SJCRH30 (cell line): ENCODE measurements at regions not wholly inside any gene's neighbourhood (a gene's known extent, or its start where the extent isn't known, plus 50 kb on each side); places are given as distances from the start of the nearest gene placed in this dataset.

ENCODE experiments used
- DNase-seq, 2 experiments: peaks; one replicate each; pipeline ENCODE4 v3.0.0-alpha.2; 2015 to 2020
- H3K27ac ChIP-seq: fragments of 250-450 bp; sonication (Bioruptor Pico); 2 replicates; pipeline ENCODE4 v1.5.1; 2020; ENCODE audit warnings: mild to moderate bottlenecking, moderate library complexity
- H3K27me3 ChIP-seq: fragments of 250-450 bp; sonication (Bioruptor Pico); 2 replicates; pipeline ENCODE4 v1.5.1; 2020; ENCODE audit warnings: mild to moderate bottlenecking, moderate library complexity
- H3K36me3 ChIP-seq: fragments of 250-450 bp; sonication (Bioruptor Pico); 2 replicates; pipeline ENCODE4 v1.5.1; 2020; ENCODE audit warnings: mild to moderate bottlenecking, moderate library complexity
- H3K4me1 ChIP-seq: fragments of 250-450 bp; sonication (Bioruptor Pico); 2 replicates; pipeline ENCODE4 v1.5.1; 2020; ENCODE audit warnings: mild to moderate bottlenecking, moderate library complexity
- H3K4me3 ChIP-seq: fragments of 250-450 bp; sonication (Bioruptor Pico); 2 replicates; pipeline ENCODE4 v1.5.1; 2020; ENCODE audit warnings: mild to moderate bottlenecking, moderate library complexity
- H3K9me3 ChIP-seq: fragments of 250-450 bp; sonication (Bioruptor Pico); replicated peaks from 2 replicates; pipeline ENCODE4 v1.5.1; 2020; ENCODE audit warnings: mild to moderate bottlenecking, moderate library complexity

DNA sequence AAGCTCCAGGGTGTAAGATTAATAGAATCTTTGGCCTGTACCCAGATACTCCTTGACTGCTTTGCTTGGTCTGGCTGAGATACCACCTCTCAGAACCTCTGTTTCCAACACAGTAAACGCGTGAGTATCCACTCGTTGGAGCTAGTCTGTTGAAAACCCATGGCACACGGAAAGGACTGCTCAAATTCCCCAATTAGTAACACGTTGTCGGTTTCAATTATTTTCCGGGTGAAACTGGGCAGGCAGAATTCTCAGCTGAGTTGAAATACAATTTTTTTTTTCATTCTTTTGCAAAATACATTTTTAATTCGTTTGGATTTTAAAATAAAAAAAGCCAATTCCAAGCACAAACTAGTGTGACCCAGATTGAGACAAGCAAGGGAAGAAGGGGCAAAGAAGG, 120.5 kb downstream of the MAF start:
- DNase-seq: no peak
- Histone ChIP-seq H3K27ac (no peak overlapping the region), H3K4me1 (no peaks in the 10 kb centered on the region), H3K4me3 (no peak overlapping the region), H3K27me3 (no peaks in the 10 kb centered on the region), H3K9me3 (no peaks in the 10 kb centered on the region), H3K36me3 (no peaks in the 10 kb centered on the region)

DNA sequence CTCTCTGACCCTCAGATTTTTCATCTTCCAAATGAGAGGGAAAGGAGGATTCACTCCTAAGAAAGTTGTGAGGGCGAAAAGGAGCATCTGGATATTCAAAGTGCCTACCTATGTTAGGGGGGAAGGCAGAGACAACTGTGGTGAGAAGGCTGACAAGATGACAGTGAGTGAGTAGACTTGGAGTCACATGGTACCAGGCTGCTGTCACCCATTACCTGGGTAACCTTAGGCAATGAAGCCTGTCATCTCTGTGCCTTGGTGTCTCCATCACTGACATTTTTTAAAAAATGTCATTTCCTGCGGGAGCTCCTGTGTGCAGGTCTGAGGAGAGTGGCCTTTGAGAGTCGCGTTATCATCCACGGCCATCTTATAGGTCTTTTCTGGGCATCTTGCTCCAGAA, 124.0 kb downstream of the MAF start:
- DNase-seq: no peak
- Histone ChIP-seq H3K4me1 (no peaks in the 10 kb centered on the region), H3K27me3 (no peaks in the 10 kb centered on the region), H3K36me3 (no peaks in the 10 kb centered on the region), H3K9me3 (no peaks in the 10 kb centered on the region), H3K27ac (no peak overlapping the region), H3K4me3 (no peak overlapping the region)

DNA sequence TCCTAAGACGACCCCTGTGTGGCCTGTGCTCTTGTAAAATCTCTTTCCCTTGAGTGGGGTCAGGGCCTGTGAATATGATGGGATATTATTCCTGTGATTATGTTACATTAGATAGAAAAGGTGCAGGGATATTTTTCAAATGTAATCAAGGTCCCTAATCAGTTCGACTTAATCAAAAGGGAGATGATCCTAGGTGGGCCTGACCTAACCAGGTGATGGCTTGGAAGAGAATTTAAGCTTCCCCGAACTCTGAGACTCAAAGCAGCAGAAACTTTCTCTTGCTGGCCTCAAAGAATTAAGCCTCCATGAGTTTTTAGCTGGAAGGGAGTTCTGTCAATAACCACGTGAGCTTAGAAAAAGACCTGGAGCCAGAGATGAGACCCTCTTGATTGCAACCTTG, 124.7 kb downstream of the MAF start:
- Histone ChIP-seq H3K9me3 (no peaks in the 10 kb centered on the region), H3K27me3 (no peaks in the 10 kb centered on the region), H3K4me1 (no peaks in the 10 kb centered on the region), H3K4me3 (no peak overlapping the region), H3K27ac (no peak overlapping the region), H3K36me3 (no peaks in the 10 kb centered on the region)
- no peak for DNase-seq

DNA sequence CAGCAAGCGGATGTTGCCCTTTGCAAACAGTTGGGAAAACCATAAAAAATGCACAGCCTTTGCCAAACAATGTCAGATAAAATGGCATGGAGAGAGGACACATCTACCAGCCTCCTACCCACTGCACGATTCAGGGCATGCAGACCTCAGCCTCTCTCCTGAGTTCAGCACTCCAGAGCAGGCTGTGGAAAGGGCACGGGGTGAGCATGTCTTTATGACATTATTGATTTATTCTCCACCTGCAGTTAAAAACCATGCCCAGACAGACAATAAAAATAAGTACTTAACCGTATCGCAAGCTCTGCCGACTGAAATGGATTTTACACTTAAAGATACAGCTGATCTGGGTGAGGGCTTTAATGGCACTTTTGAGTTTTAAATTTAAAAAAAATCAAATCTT, 127.1 kb downstream of the MAF start:
- Histone ChIP-seq H3K36me3 (no peaks in the 10 kb centered on the region), H3K4me3 (no peak overlapping the region), H3K4me1 (no peaks in the 10 kb centered on the region), H3K27ac (no peak overlapping the region), H3K27me3 (no peaks in the 10 kb centered on the region), H3K9me3 (no peaks in the 10 kb centered on the region)
- no peak for DNase-seq

DNA sequence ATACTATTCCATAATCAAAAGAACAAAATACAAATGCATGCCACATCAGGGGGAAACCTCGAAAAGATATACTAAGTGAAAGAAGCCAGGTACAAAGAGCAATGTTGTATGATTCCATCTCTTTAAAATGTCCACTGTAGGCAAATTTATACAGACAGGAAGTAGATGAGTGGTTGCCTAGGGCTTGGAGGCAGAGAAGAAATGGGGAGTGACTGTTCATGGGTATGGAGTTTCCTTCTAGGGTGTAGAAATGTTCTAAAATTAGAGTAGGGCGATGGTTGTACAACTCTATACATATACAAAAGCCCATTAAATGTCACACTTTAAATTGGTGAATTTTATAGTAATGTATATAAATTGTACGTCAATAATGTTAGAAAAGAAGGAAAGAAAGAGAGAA, 128.1 kb downstream of the MAF start:
- no peak for DNase-seq
- Histone ChIP-seq H3K9me3 (no peaks in the 10 kb centered on the region), H3K36me3 (no peaks in the 10 kb centered on the region), H3K27ac (no peak overlapping the region), H3K27me3 (no peaks in the 10 kb centered on the region), H3K4me3 (no peak overlapping the region), H3K4me1 (no peaks in the 10 kb centered on the region)

DNA sequence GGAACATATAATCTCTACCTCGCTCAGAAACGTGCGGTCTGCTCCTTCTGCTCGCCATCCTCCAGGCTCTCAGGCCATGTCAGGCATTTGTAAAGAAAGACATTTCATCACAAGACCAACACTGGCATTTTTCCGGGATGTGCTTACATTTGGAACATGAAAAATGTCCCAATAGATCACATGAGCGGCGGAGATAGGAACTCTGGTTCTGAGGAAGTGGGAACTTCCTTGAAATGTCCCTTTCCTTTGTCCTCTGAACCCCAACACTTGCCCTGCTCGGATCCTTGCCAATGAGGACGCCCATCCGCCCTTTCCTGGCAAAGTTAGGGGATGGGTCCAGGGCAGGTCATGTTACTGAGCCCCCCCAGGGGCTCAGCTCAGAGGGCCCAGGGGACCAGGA, 130.5 kb downstream of the MAF start:
- no peak overlapping the region for H3K4me3 ChIP-seq
- no peaks in the 10 kb centered on the region for H3K9me3 ChIP-seq
- no peaks in the 10 kb centered on the region for H3K27me3 ChIP-seq
- DNase-seq: no peak
- no peaks in the 10 kb centered on the region for H3K4me1 ChIP-seq
- no peaks in the 10 kb centered on the region for H3K36me3 ChIP-seq
- no peak overlapping the region for H3K27ac ChIP-seq

DNA sequence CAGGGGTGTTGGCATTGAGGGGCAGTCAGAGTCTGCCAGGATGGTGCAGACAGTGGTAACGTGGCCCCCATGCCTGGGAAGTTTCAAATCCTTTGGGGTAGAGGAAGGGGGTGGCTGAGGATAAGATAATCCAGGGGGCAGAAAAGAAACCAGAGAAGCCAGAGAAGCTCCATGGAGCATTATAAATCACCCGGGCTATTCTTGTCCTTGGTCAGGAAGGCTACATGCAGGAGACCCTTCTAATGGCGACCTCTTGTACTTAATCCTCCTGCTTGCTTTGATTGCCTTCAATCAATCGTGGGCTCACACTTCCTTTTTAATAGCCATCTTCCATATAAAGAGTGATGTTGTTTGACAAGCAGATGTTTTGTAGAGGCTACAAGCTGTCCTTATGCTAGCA, 131.9 kb downstream of the MAF start:
- no peak for DNase-seq
- no peaks in the 10 kb centered on the region for H3K27me3 ChIP-seq
- no peaks in the 10 kb centered on the region for H3K9me3 ChIP-seq
- H3K4me3 ChIP-seq: no peak overlapping the region
- H3K4me1 ChIP-seq: no peaks in the 10 kb centered on the region
- no peaks in the 10 kb centered on the region for H3K36me3 ChIP-seq
- no peak overlapping the region for H3K27ac ChIP-seq

DNA sequence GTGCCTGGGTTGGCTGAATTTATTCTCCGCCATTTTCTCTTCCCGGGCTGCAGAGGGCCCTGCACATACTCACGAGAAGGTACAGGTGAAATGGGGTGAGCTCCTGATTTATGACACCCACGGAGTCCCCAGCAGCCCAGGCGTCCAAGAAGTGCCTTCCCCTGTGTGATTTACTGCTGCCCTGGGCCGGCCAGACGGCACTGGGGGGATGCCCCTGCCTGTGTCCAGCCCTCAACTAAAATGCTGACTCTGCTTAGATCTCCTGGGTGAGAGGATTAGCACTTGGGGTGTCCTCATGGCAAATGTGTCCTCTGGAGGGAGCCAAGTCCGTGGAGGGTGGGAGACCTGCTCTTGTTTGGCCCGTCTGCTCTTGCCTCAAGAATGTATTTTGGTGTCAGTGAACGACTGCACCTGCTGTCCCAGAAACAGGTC, 132.4 kb downstream of the MAF start:
- Histone ChIP-seq H3K27me3 (no peaks in the 10 kb centered on the region), H3K27ac (no peak overlapping the region), H3K4me3 (no peak overlapping the region), H3K9me3 (no peaks in the 10 kb centered on the region), H3K36me3 (no peaks in the 10 kb centered on the region), H3K4me1 (no peaks in the 10 kb centered on the region)
- no peak for DNase-seq

DNA sequence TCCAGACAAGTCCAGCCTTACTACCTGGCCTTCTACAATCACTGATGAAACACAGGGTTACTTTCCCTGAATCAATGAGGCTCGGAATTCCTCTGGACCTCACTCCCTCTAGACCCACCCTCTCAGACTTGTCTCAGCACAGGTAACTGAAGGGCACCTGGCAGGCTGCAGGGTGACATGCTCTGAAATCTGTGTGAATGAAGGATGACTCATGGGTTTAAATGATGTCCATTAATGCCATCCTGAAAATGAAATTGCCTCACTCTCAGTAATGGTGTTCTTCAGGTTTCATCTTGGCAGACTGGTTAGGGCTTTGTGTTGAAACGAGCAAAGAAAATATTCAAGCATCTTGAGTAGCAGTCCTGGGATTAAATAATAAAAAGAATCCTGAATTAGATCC, 134.4 kb downstream of the MAF start:
- Histone ChIP-seq H3K27ac (no peak overlapping the region), H3K4me1 (no peaks in the 10 kb centered on the region), H3K4me3 (no peak overlapping the region), H3K9me3 (no peaks in the 10 kb centered on the region), H3K36me3 (no peaks in the 10 kb centered on the region), H3K27me3 (no peaks in the 10 kb centered on the region)
- no peak for DNase-seq

DNA sequence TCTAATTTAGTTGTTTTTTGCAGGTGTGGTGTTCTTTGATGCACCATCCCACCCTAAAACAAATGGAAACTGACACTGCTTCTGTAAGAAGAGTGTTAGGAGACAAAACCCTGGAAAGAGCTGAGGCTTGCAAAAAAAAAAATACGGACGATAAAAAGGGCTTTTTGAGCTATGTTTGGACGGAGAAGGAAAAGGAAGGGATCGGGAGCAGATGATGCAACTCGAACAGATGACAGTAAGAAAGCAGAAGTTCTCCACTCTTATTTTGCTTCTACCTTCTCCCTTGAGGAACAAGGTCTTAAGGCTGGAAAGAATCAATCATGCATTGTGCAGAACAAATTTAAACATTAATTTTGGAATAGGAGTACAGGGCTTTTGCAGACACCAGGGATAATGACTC, 136.7 kb downstream of the MAF start:
- Histone ChIP-seq H3K27me3 (no peaks in the 10 kb centered on the region), H3K9me3 (no peaks in the 10 kb centered on the region), H3K27ac (no peak overlapping the region), H3K4me1 (no peaks in the 10 kb centered on the region), H3K36me3 (no peaks in the 10 kb centered on the region), H3K4me3 (no peak overlapping the region)
- DNase-seq: no peak

DNA sequence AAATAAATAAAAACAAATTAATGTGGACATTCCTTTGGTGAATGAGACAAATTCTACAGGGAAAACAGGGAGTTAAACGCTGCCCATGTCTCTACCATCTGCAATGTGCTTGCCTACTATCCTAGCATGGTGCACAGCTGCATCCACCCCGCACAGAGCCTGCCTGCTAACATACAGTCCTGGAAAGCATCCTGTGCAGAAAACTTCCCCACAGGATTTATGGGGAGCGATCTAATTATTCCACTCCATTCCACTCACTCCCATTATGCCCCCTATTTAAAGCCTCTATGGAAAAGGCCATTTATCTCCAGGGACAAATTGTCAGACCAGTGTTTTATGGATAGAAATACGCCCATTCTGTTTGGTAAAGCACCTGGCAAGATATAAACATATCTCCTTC, 144.5 kb downstream of the MAF start:
- Histone ChIP-seq H3K36me3 (no peaks in the 10 kb centered on the region), H3K4me3 (no peak overlapping the region), H3K9me3 (no peaks in the 10 kb centered on the region), H3K4me1 (no peaks in the 10 kb centered on the region), H3K27ac (no peak overlapping the region), H3K27me3 (no peaks in the 10 kb centered on the region)
- no peak for DNase-seq

DNA sequence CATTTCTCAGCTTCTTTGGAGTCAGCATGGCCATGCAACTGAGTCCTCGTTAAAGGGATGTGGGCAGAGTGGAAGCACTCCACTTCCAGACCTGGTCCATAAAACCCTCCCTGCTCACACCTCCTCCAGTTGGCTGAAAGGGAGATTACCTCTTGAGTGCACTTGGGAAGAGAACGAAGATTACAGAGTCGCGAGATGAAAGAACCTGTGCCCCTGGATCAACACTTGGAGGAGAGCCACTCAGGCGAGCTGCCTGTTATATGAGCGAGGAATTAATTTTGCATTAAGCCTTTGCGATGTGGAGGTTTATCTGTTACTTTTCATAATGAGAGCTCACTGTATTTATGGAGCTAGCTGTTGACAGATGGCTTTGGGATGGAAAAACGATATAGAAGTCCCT, 147.9 kb downstream of the MAF start:
- Histone ChIP-seq H3K4me1 (no peaks in the 10 kb centered on the region), H3K9me3 (no peaks in the 10 kb centered on the region), H3K27ac (no peak overlapping the region), H3K36me3 (no peaks in the 10 kb centered on the region), H3K27me3 (no peaks in the 10 kb centered on the region), H3K4me3 (no peak overlapping the region)
- no peak for DNase-seq

DNA sequence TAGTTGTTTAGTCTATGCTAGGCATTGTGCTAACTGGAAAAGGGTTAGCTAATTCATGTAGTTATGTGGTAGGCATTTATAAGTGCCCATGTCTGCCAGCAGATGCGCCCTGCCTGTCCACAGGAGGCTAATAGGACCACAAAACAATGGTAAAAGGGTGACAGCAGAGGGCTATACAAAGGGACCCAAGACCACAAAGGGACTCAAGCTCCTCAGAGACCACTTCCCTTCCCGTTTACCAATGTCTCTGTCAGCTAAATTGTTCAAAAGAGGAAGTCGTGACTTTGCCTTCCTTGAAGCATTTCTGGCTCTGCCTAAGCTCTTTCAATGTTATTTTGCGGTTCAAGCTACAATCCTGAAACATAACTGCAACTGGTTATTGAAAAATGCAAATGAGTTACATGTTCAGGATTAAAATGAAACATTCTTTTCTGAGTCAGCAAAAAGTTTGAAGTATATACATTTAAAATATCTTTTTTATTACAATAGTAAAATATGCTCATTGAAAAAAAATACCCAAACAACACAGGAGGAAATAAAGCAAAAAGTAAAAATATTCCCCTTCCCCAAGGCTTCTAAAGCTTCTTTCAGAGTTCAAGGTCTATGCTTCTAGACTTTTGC, 149.2 kb downstream of the MAF start:
- no peak for DNase-seq
- Histone ChIP-seq H3K36me3 (no peaks in the 10 kb centered on the region), H3K4me3 (no peak overlapping the region), H3K4me1 (no peaks in the 10 kb centered on the region), H3K27ac (no peak overlapping the region), H3K9me3 (no peaks in the 10 kb centered on the region), H3K27me3 (no peaks in the 10 kb centered on the region)

DNA sequence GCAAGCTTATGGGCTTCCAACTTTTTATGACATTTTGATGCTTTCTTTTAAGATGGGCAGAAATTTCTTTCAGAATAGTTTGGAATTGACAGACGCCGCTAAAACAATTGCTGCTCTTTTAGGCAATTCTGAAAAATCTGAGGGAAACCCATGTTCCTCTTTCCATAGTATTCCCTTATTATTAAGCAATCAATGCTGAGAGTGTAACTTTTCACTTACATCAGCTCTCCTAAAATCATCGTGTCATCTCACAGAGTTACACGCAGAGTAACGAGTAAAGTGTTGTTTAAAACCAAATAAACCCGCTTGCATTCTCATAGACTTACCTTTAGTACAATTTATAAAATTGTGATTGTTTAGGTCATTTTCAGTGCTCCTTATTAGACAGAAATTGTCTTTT, 150.6 kb downstream of the MAF start:
- H3K4me1 ChIP-seq: no peaks in the 10 kb centered on the region
- H3K4me3 ChIP-seq: no peak overlapping the region
- no peaks in the 10 kb centered on the region for H3K36me3 ChIP-seq
- H3K9me3 ChIP-seq: no peaks in the 10 kb centered on the region
- no peaks in the 10 kb centered on the region for H3K27me3 ChIP-seq
- DNase-seq: no peak
- H3K27ac ChIP-seq: no peak overlapping the region

DNA sequence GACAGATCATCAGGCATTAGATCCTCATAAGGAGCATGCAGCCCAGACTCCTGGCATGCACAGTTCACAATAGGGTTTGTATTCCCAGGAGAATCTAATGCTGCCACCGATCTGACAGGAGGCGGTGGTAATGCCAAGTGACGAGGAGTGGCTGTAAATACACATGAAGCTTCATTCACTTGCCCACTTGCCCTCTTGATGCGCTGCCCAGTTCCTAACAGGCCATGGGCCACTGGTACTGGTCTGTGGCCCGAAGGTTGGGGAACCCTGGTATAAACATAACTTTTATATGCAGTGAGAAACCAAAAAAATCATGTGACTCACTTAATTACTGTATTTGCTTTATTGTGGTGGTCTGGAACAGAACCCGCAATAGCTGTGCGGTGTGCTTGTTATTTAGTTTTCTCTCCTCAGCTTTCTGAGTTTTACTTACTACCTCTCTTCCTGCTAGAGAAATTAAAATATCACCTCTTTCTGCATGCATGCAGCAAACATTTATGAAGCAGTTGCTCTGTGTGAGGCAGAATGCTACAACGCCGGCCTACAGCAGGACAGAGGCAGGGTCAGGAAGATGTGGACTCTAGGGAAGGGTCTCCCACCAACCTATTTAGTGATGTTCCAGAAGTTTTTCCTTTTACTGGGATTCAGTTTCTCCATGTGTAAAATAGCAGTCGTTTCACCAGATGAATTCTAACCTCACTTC, 151.3 kb downstream of the MAF start:
- DNase-seq: no peak
- H3K9me3 ChIP-seq: no peaks in the 10 kb centered on the region
- no peak overlapping the region for H3K4me3 ChIP-seq
- no peaks in the 10 kb centered on the region for H3K36me3 ChIP-seq
- H3K27me3 ChIP-seq: no peaks in the 10 kb centered on the region
- H3K27ac ChIP-seq: no peak overlapping the region
- H3K4me1 ChIP-seq: no peaks in the 10 kb centered on the region

DNA sequence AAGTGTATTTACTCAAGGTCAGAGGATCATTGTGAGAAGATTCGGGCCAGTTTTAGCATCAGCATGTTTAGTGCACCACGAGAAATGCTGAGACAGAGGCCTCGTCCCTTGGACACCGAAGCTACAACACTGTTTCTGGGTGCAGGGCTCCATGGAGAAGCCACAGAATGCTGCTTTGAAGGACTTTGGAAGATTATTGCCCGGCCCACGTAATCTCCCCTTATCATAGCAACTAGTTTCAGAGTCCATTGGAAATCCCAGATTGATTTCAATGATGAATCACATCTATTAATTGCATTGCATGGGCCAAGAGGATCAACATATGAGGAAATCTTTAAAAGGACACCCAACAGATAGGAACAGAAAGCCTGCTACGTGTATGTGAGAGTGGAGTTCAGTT, 156.0 kb downstream of the MAF start:
- DNase-seq: no peak
- H3K36me3 ChIP-seq: no peaks in the 10 kb centered on the region
- no peaks in the 10 kb centered on the region for H3K4me1 ChIP-seq
- H3K9me3 ChIP-seq: no peaks in the 10 kb centered on the region
- H3K27me3 ChIP-seq: no peaks in the 10 kb centered on the region
- no peak overlapping the region for H3K4me3 ChIP-seq
- H3K27ac ChIP-seq: no peak overlapping the region
